Activated T-helper 2 cell treated with anti-CD3 and anti-CD28 coated beads, Interferon-gamma antibody, Interleukin-2, Interleukin-4, amounts not matched to agents 10 μg/mL and 5 μg/mL and 100 μg/mL, durations not matched to agents 14 hours and 24 hours and 36 hours (primary cell): ENCODE measurements at regions not wholly inside any gene's neighbourhood (a gene's known extent, or its start where the extent isn't known, plus 50 kb on each side); places are given as distances from the start of the nearest gene placed in this dataset.
"Not testable (repeated sequence)": the region's sequence is repeated elsewhere in the genome, so short reads cannot be mapped to it uniquely, and the experiment has no call there.

Experiments
- DNase-seq: peaks from one replicate; pipeline ENCODE4 v3.0.0; 2021; ENCODE audit warnings: low spot score
- H3K27ac Mint-ChIP-seq: one replicate; pipeline ENCODE4 v1.8.0; 2021; ENCODE audit warnings: mixed read lengths
- H3K27me3 Mint-ChIP-seq: one replicate; pipeline ENCODE4 v1.8.0; 2021; ENCODE audit warnings: low read depth, mixed read lengths
- H3K36me3 Mint-ChIP-seq: one replicate; pipeline ENCODE4 v1.8.0; 2021; ENCODE audit warnings: low read depth, mixed read lengths
- H3K4me1 Mint-ChIP-seq: one replicate; pipeline ENCODE4 v1.8.0; 2021; ENCODE audit warnings: low read depth, mixed read lengths
- H3K4me3 Mint-ChIP-seq: one replicate; pipeline ENCODE4 v1.8.0; 2021; ENCODE audit warnings: low read depth, mild to moderate bottlenecking, moderate library complexity, mixed read lengths
- H3K9me3 Mint-ChIP-seq: one replicate; pipeline ENCODE4 v1.8.0; 2021; ENCODE audit warnings: mixed read lengths
- intact Hi-C: fragments of 100-400 bp; cut with micrococcal nuclease; formaldehyde crosslinking; loops from one replicate; pipeline ENCODE4 v1.15.1; 2023

DNA sequence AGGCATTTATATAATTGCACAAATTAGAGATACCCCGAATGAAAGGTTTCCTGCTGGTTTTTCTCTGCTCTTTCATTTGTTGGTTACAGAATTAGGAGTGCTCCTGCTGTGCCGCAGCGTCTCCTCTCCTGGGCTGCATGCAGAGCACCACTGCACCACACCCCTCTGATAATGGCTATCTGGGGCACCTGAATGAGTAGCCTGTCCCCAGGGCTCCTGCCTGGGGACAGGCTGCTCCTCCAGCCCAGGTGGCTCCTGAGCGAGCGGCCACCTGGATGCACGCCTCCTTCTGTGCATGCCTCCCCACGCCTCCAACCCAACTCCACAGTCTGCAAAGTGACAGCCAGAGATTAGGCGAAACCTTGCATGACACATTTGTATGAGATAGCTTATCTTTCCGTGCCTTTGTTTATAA lies 242.6 kb upstream of the FZD8 start:
- H3K4me3 Mint-ChIP-seq: no peak overlapping the region
- intact Hi-C loops: no loop called here
- no peaks in the 10 kb centered on the region for H3K27me3 Mint-ChIP-seq
- H3K9me3 Mint-ChIP-seq: no peaks in the 10 kb centered on the region
- DNase-seq: no peak
- H3K4me1 Mint-ChIP-seq: no peaks in the 10 kb centered on the region
- H3K36me3 Mint-ChIP-seq: no peaks in the 10 kb centered on the region
- H3K27ac Mint-ChIP-seq: no peak overlapping the region

DNA sequence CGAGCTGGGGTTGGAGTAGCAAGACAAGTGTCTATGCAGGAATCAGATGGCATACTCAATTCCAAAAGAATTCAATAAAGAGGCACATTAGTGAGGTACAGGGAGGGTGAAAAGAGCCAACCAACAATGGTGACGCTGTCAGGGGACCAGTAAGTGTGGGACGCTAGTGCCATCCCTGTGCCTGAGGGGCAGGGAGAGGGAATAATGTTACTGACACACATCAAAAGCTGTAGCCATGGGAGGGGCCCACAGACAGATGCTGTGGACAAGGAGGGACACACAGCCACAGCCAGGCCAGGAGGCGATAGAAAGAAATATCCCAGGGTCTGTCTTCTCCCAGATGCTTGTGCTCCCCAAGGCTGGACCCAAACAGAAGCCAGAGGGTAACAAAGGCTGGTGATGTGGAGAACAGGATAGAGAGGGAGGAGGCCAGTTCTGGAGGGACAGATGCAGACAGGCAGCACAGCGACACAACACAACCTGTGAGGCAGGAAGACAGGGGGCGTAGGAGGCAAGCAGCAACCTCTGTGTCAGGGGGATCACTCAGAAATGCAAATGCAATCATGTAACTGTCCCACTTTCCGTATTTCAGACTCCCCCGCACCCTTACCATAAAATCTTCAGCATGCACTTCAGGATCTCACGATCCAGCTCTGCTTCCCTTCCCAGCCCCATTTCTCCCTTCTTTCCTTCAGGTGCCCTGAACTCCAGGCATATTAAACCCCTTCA lies 240.5 kb upstream of the FZD8 start:
- no peaks in the 10 kb centered on the region for H3K27me3 Mint-ChIP-seq
- no peaks in the 10 kb centered on the region for H3K4me1 Mint-ChIP-seq
- no peak for DNase-seq
- H3K4me3 Mint-ChIP-seq: no peak overlapping the region
- H3K27ac Mint-ChIP-seq: no peak overlapping the region
- no peaks in the 10 kb centered on the region for H3K36me3 Mint-ChIP-seq
- intact Hi-C loops: no loop called here
- H3K9me3 Mint-ChIP-seq: no peaks in the 10 kb centered on the region

DNA sequence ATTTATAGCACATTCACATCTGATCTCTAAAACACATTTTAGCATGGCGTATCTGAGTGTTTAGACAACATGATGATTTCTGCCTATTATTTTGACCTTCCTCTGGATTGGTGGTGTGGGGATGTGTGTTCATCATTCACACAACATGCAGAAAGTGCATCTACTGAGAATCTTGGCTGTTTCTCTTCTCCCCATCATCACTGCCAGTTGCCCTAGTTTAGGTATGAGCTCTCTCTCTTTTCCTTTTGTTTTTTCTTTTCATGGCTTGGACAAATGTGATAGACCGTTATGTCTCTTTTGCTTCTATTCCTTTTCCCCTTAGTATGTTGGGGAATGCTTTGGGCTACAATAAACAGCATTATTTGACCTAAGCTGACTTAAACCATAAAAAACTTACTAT lies 239.2 kb upstream of the FZD8 start:
- H3K27me3 Mint-ChIP-seq: no peaks in the 10 kb centered on the region
- intact Hi-C loops: no loop called here
- no peak for DNase-seq
- H3K36me3 Mint-ChIP-seq: no peaks in the 10 kb centered on the region
- no peak overlapping the region for H3K4me3 Mint-ChIP-seq
- H3K9me3 Mint-ChIP-seq: no peaks in the 10 kb centered on the region
- no peak overlapping the region for H3K27ac Mint-ChIP-seq
- no peaks in the 10 kb centered on the region for H3K4me1 Mint-ChIP-seq

DNA sequence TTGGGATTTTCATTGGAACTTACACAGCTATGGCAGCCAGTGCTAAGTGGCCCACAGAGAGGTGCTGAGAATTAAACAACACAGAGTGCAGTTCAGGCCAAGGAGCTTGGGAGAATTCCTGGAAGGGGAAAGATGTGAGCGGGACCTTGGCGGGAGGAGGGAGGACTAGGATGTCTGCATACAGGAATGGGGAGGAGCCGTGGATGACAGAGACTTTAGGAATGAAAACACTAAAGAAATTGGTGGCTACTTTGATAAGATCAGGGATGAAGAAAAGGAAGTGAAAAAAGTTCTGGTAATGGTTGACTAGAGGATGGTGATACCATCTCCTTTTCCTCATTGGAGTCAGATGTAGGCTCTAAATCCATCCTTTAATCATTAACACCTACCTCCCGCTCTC lies 234.2 kb upstream of the FZD8 start:
- Mint-ChIP-seq H3K9me3 (no peaks in the 10 kb centered on the region), H3K4me3 (no peak overlapping the region), H3K4me1 (no peaks in the 10 kb centered on the region), H3K27ac (no peak overlapping the region), H3K36me3 (no peaks in the 10 kb centered on the region), H3K27me3 (no peaks in the 10 kb centered on the region)
- no peak for DNase-seq
- intact Hi-C loops: no loop called here

DNA sequence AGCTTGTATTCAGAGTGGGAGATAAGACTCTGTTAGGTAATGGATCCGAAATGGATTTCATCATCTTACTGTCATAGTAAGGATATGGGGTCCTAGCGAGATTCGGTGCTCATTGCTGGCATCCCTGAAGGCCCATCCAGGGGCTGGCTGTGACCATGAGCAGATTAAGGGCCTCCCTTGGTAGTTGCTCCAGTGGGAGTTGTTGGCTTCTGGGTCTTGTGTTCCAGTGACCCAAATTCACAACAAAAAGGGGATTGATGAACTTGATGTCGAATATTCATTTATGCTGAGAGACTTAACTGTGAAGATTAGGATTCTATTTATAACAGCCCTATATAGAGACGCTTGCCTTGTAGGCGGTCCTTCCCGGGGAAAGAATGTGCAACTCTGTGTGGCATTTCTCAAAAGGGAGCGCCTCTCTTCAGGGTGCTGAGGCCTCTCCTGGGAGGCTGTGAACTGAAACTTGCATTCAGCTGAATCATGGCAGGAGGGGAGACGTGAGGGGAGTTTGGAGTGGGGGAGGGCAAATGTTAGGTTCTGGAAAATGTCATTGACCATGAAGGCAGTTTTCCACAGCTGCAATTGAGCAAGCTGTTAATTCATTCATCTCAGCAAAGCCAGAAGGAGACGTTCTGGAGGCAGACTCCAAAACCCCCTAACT lies 233.1 kb upstream of the FZD8 start:
- no peaks in the 10 kb centered on the region for H3K27me3 Mint-ChIP-seq
- H3K4me3 Mint-ChIP-seq: no peak overlapping the region
- H3K9me3 Mint-ChIP-seq: no peaks in the 10 kb centered on the region
- H3K4me1 Mint-ChIP-seq: no peaks in the 10 kb centered on the region
- no peaks in the 10 kb centered on the region for H3K36me3 Mint-ChIP-seq
- intact Hi-C loops: no loop called here
- DNase-seq: no peak
- no peak overlapping the region for H3K27ac Mint-ChIP-seq

DNA sequence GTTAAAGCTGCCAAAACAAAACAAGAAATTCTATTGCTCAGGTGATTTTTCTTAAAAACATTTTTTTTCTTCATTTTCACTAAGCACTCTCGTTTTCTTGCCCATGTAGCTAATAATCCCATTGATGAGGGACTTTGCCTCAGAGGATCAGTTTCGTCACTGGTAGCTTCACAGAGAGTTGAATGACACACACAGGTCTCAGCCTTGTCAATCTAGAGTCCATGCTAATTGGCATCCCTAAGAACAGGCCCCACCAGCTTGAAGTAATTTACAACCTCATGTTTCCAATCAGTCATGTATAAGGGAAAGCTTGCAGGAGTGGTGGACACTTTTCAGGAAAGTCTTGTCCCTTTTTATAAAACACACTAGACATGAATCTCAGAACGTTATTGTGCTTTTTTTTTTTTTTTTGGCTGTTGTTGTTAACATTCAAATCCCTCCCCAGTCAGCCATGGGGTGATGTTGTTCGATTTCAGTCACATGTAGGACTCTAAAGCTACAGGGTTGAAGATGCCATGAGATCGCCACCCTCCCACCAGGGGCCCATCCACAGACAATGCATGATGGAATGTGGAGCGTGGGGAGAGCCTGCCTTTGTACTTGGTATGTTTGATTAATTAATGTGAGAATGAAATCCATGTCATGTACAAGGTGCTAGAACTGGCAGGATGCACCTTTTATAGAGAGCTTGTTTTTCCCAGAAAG lies 232.4 kb upstream of the FZD8 start:
- Mint-ChIP-seq H3K4me1 (no peaks in the 10 kb centered on the region), H3K36me3 (no peaks in the 10 kb centered on the region), H3K9me3 (no peaks in the 10 kb centered on the region), H3K27me3 (no peaks in the 10 kb centered on the region), H3K27ac (no peak overlapping the region), H3K4me3 (no peak overlapping the region)
- intact Hi-C loops: no loop called here
- no peak for DNase-seq

DNA sequence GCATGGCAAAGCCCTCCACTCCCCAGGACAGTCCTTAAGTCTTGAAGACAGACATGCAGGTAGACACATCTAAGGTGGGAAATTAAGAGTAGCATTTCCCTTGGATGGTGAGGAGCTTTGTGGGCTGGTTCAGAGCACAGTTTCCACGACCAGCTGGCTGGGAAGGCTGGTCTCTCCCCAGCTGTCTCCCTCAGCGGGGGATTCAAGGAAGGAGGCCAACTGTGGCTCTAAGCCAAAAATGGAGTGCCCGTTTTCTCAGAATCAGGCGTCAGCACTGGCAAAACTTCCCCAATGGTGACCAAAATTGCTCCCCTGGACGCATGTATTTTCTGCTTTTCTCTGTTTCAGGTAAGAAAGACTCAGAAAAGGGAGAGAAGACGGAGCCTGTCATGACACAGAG lies 230.6 kb upstream of the FZD8 start:
- Mint-ChIP-seq H3K9me3 (no peaks in the 10 kb centered on the region), H3K36me3 (no peaks in the 10 kb centered on the region), H3K27ac (no peak overlapping the region), H3K27me3 (no peaks in the 10 kb centered on the region), H3K4me3 (no peak overlapping the region), H3K4me1 (no peaks in the 10 kb centered on the region)
- DNase-seq: no peak
- intact Hi-C loops: no loop called here

DNA sequence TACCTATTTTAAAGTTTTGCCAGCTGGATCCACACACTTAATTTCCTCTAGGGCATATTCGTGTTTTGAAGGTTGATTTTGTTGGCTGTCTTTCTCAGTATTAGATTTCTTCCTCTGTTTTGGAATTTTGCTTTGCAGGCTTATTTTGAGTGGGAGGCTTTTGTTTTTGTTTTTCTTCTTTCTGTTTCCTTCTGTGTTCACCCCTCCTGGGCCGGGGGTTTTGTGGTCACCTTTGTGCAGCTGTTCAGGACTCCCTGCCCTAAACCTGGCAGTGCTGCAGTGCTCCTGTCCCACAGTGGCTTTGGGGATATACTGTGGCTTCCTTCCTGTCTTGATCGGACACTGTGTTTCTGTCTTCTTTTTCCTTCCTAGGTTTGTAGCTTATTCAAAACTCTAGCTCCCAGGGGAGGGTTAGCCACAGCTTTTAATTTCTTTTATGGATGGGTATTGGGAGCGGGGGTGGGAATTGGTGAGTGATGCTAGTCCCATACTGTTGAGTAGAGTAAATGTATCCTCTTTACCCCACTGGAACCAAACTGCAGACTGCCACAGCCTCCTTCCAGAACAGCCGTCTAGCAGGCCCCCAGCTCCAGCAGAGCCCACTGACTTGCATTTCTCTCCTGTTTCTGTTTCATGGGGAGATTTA lies 228.7 kb upstream of the FZD8 start:
- Mint-ChIP-seq H3K4me1 (no peaks in the 10 kb centered on the region), H3K4me3 (no peak overlapping the region), H3K27me3 (no peaks in the 10 kb centered on the region), H3K27ac (no peak overlapping the region), H3K36me3 (no peaks in the 10 kb centered on the region), H3K9me3 (no peaks in the 10 kb centered on the region)
- intact Hi-C loops: no loop called here
- no peak for DNase-seq

DNA sequence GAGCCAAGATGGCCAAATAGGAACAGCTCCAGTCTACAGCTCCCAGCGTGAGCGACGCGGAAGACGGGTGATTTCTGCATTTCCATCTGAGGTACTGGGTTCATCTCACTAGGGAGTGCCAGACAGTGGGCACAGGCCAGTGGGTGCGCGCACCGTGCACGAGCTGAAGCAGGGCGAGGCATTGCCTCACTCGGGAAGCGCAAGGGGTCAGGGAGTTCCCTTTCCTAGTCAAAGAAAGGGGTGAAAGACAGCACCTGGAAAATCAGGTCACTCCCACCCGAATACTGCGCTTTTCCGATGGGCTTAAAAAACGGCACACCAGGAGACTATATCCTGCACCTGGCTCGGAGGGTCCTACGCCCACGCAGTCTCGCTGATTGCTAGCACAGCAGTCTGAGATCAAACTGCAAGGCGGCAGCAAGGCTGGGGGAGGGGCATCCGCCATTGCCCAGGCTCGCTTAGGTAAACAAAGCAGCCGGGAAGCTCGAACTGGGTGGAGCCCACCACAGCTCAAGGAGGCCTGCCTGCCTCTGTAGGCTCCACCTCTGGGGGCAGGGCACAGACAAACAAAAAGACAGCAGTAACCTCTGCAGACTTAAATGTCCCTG lies 216.7 kb upstream of the FZD8 start:
- H3K36me3 Mint-ChIP-seq, H3K4me3 Mint-ChIP-seq, H3K27me3 Mint-ChIP-seq, H3K27ac Mint-ChIP-seq, intact Hi-C loops, DNase-seq, H3K4me1 Mint-ChIP-seq: not testable (repeated sequence)
- peaks cover 15% of the 10 kb centered on the region for H3K9me3 Mint-ChIP-seq

DNA sequence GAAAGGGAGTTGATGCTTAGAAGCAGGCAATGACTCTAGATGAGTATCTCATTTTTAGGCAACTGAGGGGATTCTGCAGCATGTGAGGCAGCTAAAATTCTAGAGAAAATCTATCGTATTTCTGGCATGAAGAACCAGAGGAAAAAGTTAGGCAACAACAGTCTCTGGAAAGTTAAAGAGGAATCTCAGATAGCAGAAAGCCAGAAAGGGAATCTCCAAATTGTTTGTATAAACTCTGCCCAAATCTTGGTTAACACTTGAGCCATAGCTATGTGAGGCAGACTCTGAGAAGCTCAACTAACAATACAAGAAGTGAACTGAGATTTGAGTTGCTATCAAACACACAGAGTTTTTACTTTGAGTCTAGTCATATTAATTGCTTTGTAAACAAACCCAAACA lies 215.8 kb upstream of the FZD8 start:
- no peaks in the 10 kb centered on the region for H3K27me3 Mint-ChIP-seq
- H3K4me1 Mint-ChIP-seq: no peaks in the 10 kb centered on the region

DNA sequence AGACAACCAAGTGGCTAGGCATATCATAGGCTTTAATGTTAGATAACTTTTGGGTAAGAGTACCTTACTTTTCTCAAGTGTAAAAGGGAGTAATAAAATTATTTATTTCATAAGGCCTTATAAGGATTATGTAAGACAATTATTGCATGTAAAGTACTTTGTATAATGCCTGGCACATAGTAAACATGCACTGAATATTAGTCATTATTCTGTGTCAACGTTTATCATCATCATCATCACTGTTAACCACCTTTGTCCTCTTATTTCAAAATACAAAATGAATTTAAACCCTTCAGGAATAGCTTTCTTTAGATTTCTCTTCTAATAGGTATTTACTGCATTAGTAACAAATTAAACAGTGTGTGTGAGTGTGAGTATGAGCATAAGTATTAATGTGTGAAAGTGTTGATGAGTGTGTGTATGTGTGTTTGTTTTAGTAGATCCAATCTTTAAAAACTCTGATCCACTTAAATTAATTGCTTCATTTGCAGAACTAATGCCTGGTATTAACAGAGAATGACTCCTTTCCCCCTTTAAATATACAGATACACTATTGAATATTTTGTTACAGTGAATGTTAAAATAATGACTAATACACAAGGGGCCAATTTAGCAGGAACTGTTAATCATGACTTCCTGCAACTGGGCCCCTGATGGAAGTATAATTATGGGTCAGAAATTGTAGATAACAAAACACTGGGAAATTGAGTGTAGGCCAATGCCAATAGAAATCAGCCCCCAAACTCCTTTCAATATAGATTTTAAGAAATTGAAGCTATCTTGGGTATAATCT lies 213.3 kb upstream of the FZD8 start:
- no peak for DNase-seq
- Mint-ChIP-seq H3K9me3 (peaks cover 15% of the 10 kb centered on the region), H3K4me1 (no peaks in the 10 kb centered on the region), H3K36me3 (no peaks in the 10 kb centered on the region), H3K27ac (no peak overlapping the region), H3K4me3 (no peak overlapping the region), H3K27me3 (no peaks in the 10 kb centered on the region)
- intact Hi-C loops: no loop called here

More for the DNA sequence above, 215.8 kb upstream of the FZD8 start:
- Mint-ChIP-seq H3K36me3 (no peaks in the 10 kb centered on the region), H3K4me3 (no peak overlapping the region), H3K9me3 (peaks cover 15% of the 10 kb centered on the region), H3K27ac (no peak overlapping the region)
- intact Hi-C loops: no loop called here
- DNase-seq: no peak

DNA sequence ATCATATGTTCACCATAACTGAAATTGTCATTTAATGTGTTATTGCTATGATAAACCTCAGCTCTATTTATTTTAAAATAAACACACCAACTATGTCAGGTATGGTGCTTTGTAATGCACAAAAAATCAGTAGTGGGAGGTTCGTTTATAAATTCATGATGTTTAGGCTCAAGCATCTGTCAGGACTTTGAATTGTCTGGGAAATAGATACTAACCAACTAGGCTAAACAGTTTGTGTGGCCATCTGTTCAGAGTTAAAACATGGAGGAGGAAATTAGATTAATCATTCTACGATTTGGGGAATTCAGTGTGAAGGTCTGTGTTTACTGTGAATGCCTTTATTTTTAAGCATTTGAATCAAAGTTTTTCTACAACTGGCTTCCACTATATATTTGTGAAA lies 212.6 kb upstream of the FZD8 start:
- Mint-ChIP-seq H3K4me3 (no peak overlapping the region), H3K27ac (no peak overlapping the region), H3K4me1 (no peaks in the 10 kb centered on the region), H3K27me3 (no peaks in the 10 kb centered on the region), H3K9me3 (peaks cover 15% of the 10 kb centered on the region), H3K36me3 (no peaks in the 10 kb centered on the region)
- intact Hi-C loops: no loop called here
- DNase-seq: no peak
